Right ventricle myocardium superior (tissue), 1 donor: ENCODE measurements at regions not wholly inside any gene's neighbourhood (a gene's known extent, or its start where the extent isn't known, plus 50 kb on each side); places are given as distances from the start of the nearest gene placed in this dataset.
"Not testable (repeated sequence)": the region's sequence is repeated elsewhere in the genome, so short reads cannot be mapped to it uniquely, and the experiment has no call there.

Experiments used
- ATAC-seq: fragments of 200-7000 bp; cut with Tn5 transposase; one replicate; pipeline ENCODE4 v1.9.1; 2020; ENCODE audit warnings: mild to moderate bottlenecking; ENCODE audit not compliant: poor library complexity
- DNase-seq: peaks from one replicate; pipeline ENCODE4 v3.0.0-alpha.2; 2020
- intact Hi-C: fragments of 100-400 bp; cut with DNase I; formaldehyde crosslinking; loops from one replicate; pipeline ENCODE4 v1.11.2; 2022
- donor health status: DM: no; HTN: yes; CAD: no; lungs with severe emphysema.

- intact Hi-C loops: no loop called here
- ATAC-seq (no peak), DNase-seq (no peak)
These were observed 157.7 kb downstream of the RPRM start for GRCh38 chr2:153320879-153321278.

GRCh38 chr2:153311432-153311831, 167.1 kb downstream of the RPRM start:
- DNase-seq: no peak
- intact Hi-C loops: no loop called here
- ATAC-seq: no peak

- intact Hi-C loops: no loop called here
- no peak for DNase-seq
- no peak for ATAC-seq
These were observed 170.1 kb downstream of the RPRM start for GRCh38 chr2:153308466-153308865.

- intact Hi-C loops: no loop called here
- ATAC-seq (no peak), DNase-seq (no peak)
These were observed 171.3 kb downstream of the RPRM start for GRCh38 chr2:153307223-153307622.

- ATAC-seq (no peak), DNase-seq (no peak)
- intact Hi-C loops: no loop called here
These were observed 178.8 kb downstream of the RPRM start for GRCh38 chr2:153299809-153300208.

- intact Hi-C loops: no loop called here
These were observed 179.3 kb downstream of the RPRM start for GRCh38 chr2:153299217-153299616.

GRCh38 chr2:153294199-153294786, 184.3 kb downstream of the RPRM start:
- ATAC-seq (no peak), DNase-seq (no peak)
- intact Hi-C loops: no loop called here

More at GRCh38 chr2:153299217-153299616, 179.3 kb downstream of the RPRM start:
- ATAC-seq (no peak), DNase-seq (no peak)

- intact Hi-C loops: no loop called here
- no peak for ATAC-seq
These were observed 186.8 kb downstream of the RPRM start for GRCh38 chr2:153291718-153292117.

GRCh38 chr2:153287109-153287801, 191.3 kb downstream of the RPRM start:
- no peak for ATAC-seq
- DNase-seq: no peak

More at GRCh38 chr2:153291718-153292117, 186.8 kb downstream of the RPRM start:
- DNase-seq: no peak

GRCh38 chr2:153268941-153269461, 209.6 kb downstream of the RPRM start:
- DNase-seq (no peak), ATAC-seq (no peak)
- intact Hi-C loops: no loop called here

More at GRCh38 chr2:153287109-153287801, 191.3 kb downstream of the RPRM start:
- intact Hi-C loops: no loop called here

- ATAC-seq, DNase-seq, intact Hi-C loops: not testable (repeated sequence)
These were observed 221.7 kb downstream of the RPRM start for GRCh38 chr2:153256876-153257275.

- ATAC-seq, DNase-seq, intact Hi-C loops: not testable (repeated sequence)
These were observed 231.9 kb downstream of the RPRM start for GRCh38 chr2:153246636-153247035.

- DNase-seq (no peak), ATAC-seq (no peak)
- intact Hi-C loops: no loop called here
These were observed 243.0 kb downstream of the RPRM start for GRCh38 chr2:153235516-153235915.

GRCh38 chr2:153232464-153232863, 246.1 kb downstream of the RPRM start:
- DNase-seq (no peak), ATAC-seq (no peak)
- intact Hi-C loops: no loop called here

GRCh38 chr2:153230977-153231376, 247.6 kb downstream of the RPRM start:
- intact Hi-C loops: no loop called here
- no peak for DNase-seq
- no peak for ATAC-seq

- no peak for DNase-seq
- intact Hi-C loops: no loop called here
These were observed 249.7 kb downstream of the RPRM start for GRCh38 chr2:153228904-153229303.

GRCh38 chr2:153227981-153228380, 250.6 kb downstream of the RPRM start:
- ATAC-seq (no peak), DNase-seq (no peak)
- intact Hi-C loops: no loop called here

More at GRCh38 chr2:153228904-153229303, 249.7 kb downstream of the RPRM start:
- ATAC-seq: no peak

- ATAC-seq (no peak), DNase-seq (no peak)
- intact Hi-C loops: no loop called here
These were observed 256.1 kb downstream of the RPRM start for GRCh38 chr2:153222231-153223165.

- ATAC-seq: no peak
- DNase-seq: no peak
- intact Hi-C loops: no loop called here
These were observed 257.1 kb downstream of the RPRM start for GRCh38 chr2:153221506-153221905.
